ENCODE measurements at regions not wholly inside any gene's neighbourhood (a gene's known extent, or its start where the extent isn't known, plus 50 kb on each side); places are given as distances from the start of the nearest gene placed in this dataset.

DNA sequence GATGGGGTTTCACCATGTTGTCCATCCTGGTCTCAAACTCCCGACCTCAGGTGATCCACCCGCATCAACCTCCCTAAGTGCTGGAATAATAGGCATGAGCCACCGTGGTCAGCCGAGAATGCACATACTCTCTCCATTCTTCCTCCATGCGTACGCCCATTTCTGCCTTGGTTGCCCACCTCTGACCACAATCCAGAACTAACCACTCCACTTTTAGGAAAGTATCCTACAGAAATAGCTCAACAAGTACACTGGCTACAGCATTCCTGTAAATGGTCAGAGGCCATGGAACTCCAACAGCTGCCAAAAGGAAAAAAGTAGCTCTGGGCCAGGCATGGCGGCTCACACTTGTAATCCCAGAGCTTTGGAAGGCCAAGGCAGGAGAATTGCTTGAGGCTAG, 60.7 kb downstream of the IRF2BPL start:
- no peak for DNase-seq (ENCODE audit: low read depth in 2 of 2)
- Histone ChIP-seq H3K9ac (ENCODE audit: insufficient read depth, low read length) (no peak overlapping the region), H3K4me1 (ENCODE audit: control insufficient read depth, extremely low read depth, insufficient read depth, low read length) (no peaks in the 10 kb centered on the region), H3K9me3 (ENCODE audit: control insufficient read depth, insufficient read depth, low read depth, low read length) (no peaks in the 10 kb centered on the region), H3K36me3 (ENCODE audit: control insufficient read depth, insufficient read depth, low read length) (no peaks in the 10 kb centered on the region), H3K4me2 (ENCODE audit: extremely low read depth, insufficient read depth, low read length) (no peak overlapping the region), H3K27ac (ENCODE audit: insufficient read depth, low read length) (no peak overlapping the region), H4K20me1 (ENCODE audit: control insufficient read depth, extremely low read depth, insufficient read depth, low read length) (no peaks in the 10 kb centered on the region), H3K4me3 (replicated peaks in 1 of 4; ENCODE audit: control extremely low read depth in 1 of 4, insufficient read depth in 1 of 4, low read depth in 3 of 4, low read length in 4 of 4) (no peak overlapping the region), H3K27me3 (ENCODE audit: control insufficient read depth, insufficient read depth, low read length) (no peaks in the 10 kb centered on the region), H2AFZ (ENCODE audit: low read length) (no peak overlapping the region), H3K79me2 (ENCODE audit: control insufficient read depth, insufficient read depth, low read length) (no peaks in the 10 kb centered on the region)
- TF ChIP-seq, protein P1, sequence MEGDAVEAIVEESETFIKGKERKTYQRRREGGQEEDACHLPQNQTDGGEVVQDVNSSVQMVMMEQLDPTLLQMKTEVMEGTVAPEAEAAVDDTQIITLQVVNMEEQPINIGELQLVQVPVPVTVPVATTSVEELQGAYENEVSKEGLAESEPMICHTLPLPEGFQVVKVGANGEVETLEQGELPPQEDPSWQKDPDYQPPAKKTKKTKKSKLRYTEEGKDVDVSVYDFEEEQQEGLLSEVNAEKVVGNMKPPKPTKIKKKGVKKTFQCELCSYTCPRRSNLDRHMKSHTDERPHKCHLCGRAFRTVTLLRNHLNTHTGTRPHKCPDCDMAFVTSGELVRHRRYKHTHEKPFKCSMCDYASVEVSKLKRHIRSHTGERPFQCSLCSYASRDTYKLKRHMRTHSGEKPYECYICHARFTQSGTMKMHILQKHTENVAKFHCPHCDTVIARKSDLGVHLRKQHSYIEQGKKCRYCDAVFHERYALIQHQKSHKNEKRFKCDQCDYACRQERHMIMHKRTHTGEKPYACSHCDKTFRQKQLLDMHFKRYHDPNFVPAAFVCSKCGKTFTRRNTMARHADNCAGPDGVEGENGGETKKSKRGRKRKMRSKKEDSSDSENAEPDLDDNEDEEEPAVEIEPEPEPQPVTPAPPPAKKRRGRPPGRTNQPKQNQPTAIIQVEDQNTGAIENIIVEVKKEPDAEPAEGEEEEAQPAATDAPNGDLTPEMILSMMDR (conservative IDR thresholded peaks at IDR 0.05 in 1 of 2, IDR thresholded peaks at IDR 0.05 in 1 of 2; ENCODE audit: low read depth in 1 of 2, low read length in 2 of 2), result no peak
- no peak for TF ChIP-seq EZH2 (IDR thresholded peaks at IDR 0.05; ENCODE audit: low read length, missing control alignments)

DNA sequence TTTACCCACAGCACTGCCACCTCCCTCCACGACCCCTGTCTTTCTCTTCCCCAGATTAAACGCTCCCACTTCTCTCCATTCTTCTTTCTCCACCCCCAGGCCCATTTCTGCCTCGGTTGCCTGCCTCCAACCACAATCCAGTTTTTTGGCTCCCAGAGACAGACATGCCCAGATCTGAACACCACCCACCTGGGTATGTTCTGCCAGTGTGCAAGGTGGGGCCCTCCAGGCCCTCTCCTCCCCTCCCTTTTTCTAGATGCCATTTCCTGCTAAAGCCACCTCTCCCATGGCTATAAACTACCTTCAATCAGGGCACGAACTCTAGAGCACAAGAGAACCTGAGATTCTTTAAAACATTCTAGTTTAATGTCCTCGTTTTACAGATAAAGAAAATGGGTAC, 63.3 kb downstream of the IRF2BPL start:
- Histone ChIP-seq H3K79me2 (ENCODE audit: control insufficient read depth, insufficient read depth, low read length) (no peaks in the 10 kb centered on the region), H3K4me2 (ENCODE audit: extremely low read depth, insufficient read depth, low read length) (no peak overlapping the region), H3K36me3 (ENCODE audit: control insufficient read depth, insufficient read depth, low read length) (no peaks in the 10 kb centered on the region), H3K4me3 (replicated peaks in 1 of 4; ENCODE audit: control extremely low read depth in 1 of 4, insufficient read depth in 1 of 4, low read depth in 3 of 4, low read length in 4 of 4) (no peak overlapping the region), H3K9me3 (ENCODE audit: control insufficient read depth, insufficient read depth, low read depth, low read length) (no peaks in the 10 kb centered on the region), H2AFZ (ENCODE audit: low read length) (no peak overlapping the region), H3K4me1 (ENCODE audit: control insufficient read depth, extremely low read depth, insufficient read depth, low read length) (peaks cover 10% of the 10 kb centered on the region), H4K20me1 (ENCODE audit: control insufficient read depth, extremely low read depth, insufficient read depth, low read length) (no peaks in the 10 kb centered on the region), H3K27ac (ENCODE audit: insufficient read depth, low read length) (no peak overlapping the region), H3K9ac (ENCODE audit: insufficient read depth, low read length) (no peak overlapping the region), H3K27me3 (ENCODE audit: control insufficient read depth, insufficient read depth, low read length) (no peaks in the 10 kb centered on the region)
- no peak for DNase-seq (ENCODE audit: low read depth in 2 of 2)
- no peak for TF ChIP-seq EZH2 (IDR thresholded peaks at IDR 0.05; ENCODE audit: low read length, missing control alignments)
- TF ChIP-seq, protein P1 (conservative IDR thresholded peaks at IDR 0.05 in 1 of 2, IDR thresholded peaks at IDR 0.05 in 1 of 2; ENCODE audit: low read depth in 1 of 2, low read length in 2 of 2), result no peak

DNA sequence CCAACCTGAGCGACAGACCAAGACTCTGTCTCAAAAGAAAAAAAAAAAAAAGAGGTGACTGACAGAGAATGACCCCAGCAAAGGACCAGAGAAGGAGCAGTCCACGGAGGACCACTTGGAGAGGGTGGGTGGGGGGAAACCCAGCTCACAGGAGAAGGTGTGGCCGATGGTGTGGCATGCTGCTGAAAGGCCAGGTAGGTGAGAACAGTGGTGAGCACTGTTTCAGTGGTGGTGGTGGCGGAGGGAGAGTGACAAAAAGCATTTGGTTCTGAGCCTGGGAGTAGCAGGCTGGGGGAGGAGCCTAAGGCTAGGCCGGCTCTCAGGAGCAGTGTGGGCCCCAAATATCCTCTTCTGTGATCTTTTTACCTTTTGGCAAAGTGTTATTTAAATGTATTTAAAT, 63.8 kb downstream of the IRF2BPL start:
- H2AFZ ChIP-seq (ENCODE audit: low read length), result no peak overlapping the region
- no peak for TF ChIP-seq EZH2 (IDR thresholded peaks at IDR 0.05; ENCODE audit: low read length, missing control alignments)
- TF ChIP-seq, protein P1 (conservative IDR thresholded peaks at IDR 0.05 in 1 of 2, IDR thresholded peaks at IDR 0.05 in 1 of 2; ENCODE audit: low read depth in 1 of 2, low read length in 2 of 2), result no peak
- no peak overlapping the region for H3K4me2 ChIP-seq (ENCODE audit: extremely low read depth, insufficient read depth, low read length)
- no peaks in the 10 kb centered on the region for H3K27me3 ChIP-seq (ENCODE audit: control insufficient read depth, insufficient read depth, low read length)
- peaks cover 10% of the 10 kb centered on the region for H3K4me1 ChIP-seq (ENCODE audit: control insufficient read depth, extremely low read depth, insufficient read depth, low read length)
- DNase-seq (ENCODE audit: low read depth in 2 of 2), result no peak
- H3K79me2 ChIP-seq (ENCODE audit: control insufficient read depth, insufficient read depth, low read length), result no peaks in the 10 kb centered on the region
- no peaks in the 10 kb centered on the region for H4K20me1 ChIP-seq (ENCODE audit: control insufficient read depth, extremely low read depth, insufficient read depth, low read length)
- H3K9ac ChIP-seq (ENCODE audit: insufficient read depth, low read length), result no peak overlapping the region
- no peaks in the 10 kb centered on the region for H3K36me3 ChIP-seq (ENCODE audit: control insufficient read depth, insufficient read depth, low read length)
- H3K4me3 ChIP-seq (replicated peaks in 1 of 4; ENCODE audit: control extremely low read depth in 1 of 4, insufficient read depth in 1 of 4, low read depth in 3 of 4, low read length in 4 of 4), result no peak overlapping the region
- H3K27ac ChIP-seq (ENCODE audit: insufficient read depth, low read length), result no peak overlapping the region
- no peaks in the 10 kb centered on the region for H3K9me3 ChIP-seq (ENCODE audit: control insufficient read depth, insufficient read depth, low read depth, low read length)
